HepG2 (cell line): ENCODE measurements at regions not wholly inside any gene's neighbourhood (a gene's known extent, or its start where the extent isn't known, plus 50 kb on each side); places are given as distances from the start of the nearest gene placed in this dataset.

Source experiments
- ATAC-seq: fragments of 200-7000 bp; cut with Tn5 transposase; 3 replicates; pipeline ENCODE4 v1.9.1; 2020; ENCODE audit warnings: mild to moderate bottlenecking, moderate library complexity
- BruUV-seq: library from RNA; stranded (reverse); fragments of 400-500 nt; replicated peaks from 2 replicates; lab custom pipeline; 2021; lab: Mats Ljungman, UMichigan
- CTCF ChIA-PET: fragments of 300-600 bp; formaldehyde crosslinking; extraction: SDS; loops from one replicate; lab custom pipeline; 2021; ENCODE audit warnings: low total read pairs, inconsistent platforms, low intra/inter-chr PET ratio; lab: Yijun Ruan, JAX
- POLR2A ChIA-PET: fragments of 350-600 bp; sonication (Branson Sonifier 250); formaldehyde crosslinking; loops from one replicate; lab custom pipeline; 2020; ENCODE audit warnings: antibody characterized with exemption, inconsistent platforms; lab: Yijun Ruan, JAX
- DNase-seq: peaks from one replicate; pipeline ENCODE4 v3.0.0-alpha.2; 2015; ENCODE audit warnings: low spot score
- FAIRE-seq: peaks from 3 replicates; lab custom pipeline; 2011; peaks lifted over from hg19 to GRCh38; lab: Jason Lieb, UNC
- H2AFZ ChIP-seq: one replicate; pipeline ENCODE4 v1.6.1; 2011; ENCODE audit warnings: low read length, inconsistent platforms
- H3K27ac ChIP-seq: fragments of 300-600 bp; 3 replicates; pipeline ENCODE4 v1.8.0; 2011; ENCODE audit warnings: mixed run types, mild to moderate bottlenecking, mixed read lengths, low read length, inconsistent platforms; ENCODE audit not compliant: insufficient read depth; ENCODE audit errors: extremely low read length
- H3K27me3 ChIP-seq, 2 experiments: fragments of 200-600 bp in 1 of 2; 2 replicates in 1 of 2; 3 replicates in 1 of 2; pipeline versions ENCODE4 v1.6.0 to v1.8.0; 2011; ENCODE audit warnings: low read length in 2 of 2, mild to moderate bottlenecking in 2 of 2, moderate library complexity in 2 of 2, inconsistent platforms in 1 of 2; ENCODE audit not compliant: insufficient read depth in 2 of 2, control insufficient read depth in 1 of 2
- H3K36me3 ChIP-seq, 2 experiments: fragments of 200-600 bp in 1 of 2; replicated peaks in 1 of 2; 2 replicates in 1 of 2; 3 replicates in 1 of 2; pipeline versions ENCODE4 v1.5.1 to v1.8.0; 2011; ENCODE audit warnings: low read length in 2 of 2, inconsistent platforms in 1 of 2; ENCODE audit not compliant: insufficient read depth in 2 of 2, control insufficient read depth in 1 of 2
- H3K4me1 ChIP-seq: 2 replicates; pipeline ENCODE4 v1.5.1; 2012; ENCODE audit warnings: low read length, inconsistent platforms; ENCODE audit not compliant: insufficient read depth
- H3K4me2 ChIP-seq: 2 replicates; pipeline ENCODE4 v1.6.0; 2011; ENCODE audit warnings: low read depth, low read length, inconsistent platforms
- H3K4me3 ChIP-seq, 3 experiments: fragments of 200-600 bp in 1 of 3; sonication (generic), shearing (Covaris generic) in 1 of 3; replicated peaks in 1 of 3; 2 replicates each; pipeline ENCODE4 v1.5.1; 2011 to 2016; ENCODE audit warnings: low read length in 3 of 3, inconsistent platforms in 2 of 3, low read depth in 2 of 3, mild to moderate bottlenecking in 2 of 3, control low read depth in 1 of 3, mixed read lengths in 1 of 3; ENCODE audit not compliant: insufficient read depth in 1 of 3
- H3K79me2 ChIP-seq: one replicate; pipeline ENCODE4 v1.6.1; 2011; ENCODE audit warnings: low read length, inconsistent platforms; ENCODE audit not compliant: insufficient read depth
- H3K9ac ChIP-seq: 2 replicates; pipeline ENCODE4 v1.6.0; 2011; ENCODE audit warnings: mild to moderate bottlenecking, low read depth, low read length, inconsistent platforms; ENCODE audit not compliant: insufficient read depth
- H3K9me3 ChIP-seq: 2 replicates; pipeline ENCODE4 v1.5.1; 2012; ENCODE audit warnings: mild to moderate bottlenecking, low read length
- H4K20me1 ChIP-seq: 2 replicates; pipeline ENCODE4 v1.6.0; 2011; ENCODE audit warnings: inconsistent platforms, mild to moderate bottlenecking, low read length, moderate library complexity; ENCODE audit not compliant: insufficient read depth
- CC2D1A ChIP-seq: sonication (generic); formaldehyde crosslinking; IDR thresholded peaks from 2 replicates; pipeline ENCODE4 v1.8.1; 2023; ENCODE audit warnings: mild to moderate bottlenecking, missing genetic modification reagents
- FOXA1 ChIP-seq, 2 experiments: fragments of 450-650 bp in 1 of 2; sonication (generic) in 1 of 2; formaldehyde crosslinking in 1 of 2; IDR thresholded peaks; 2 replicates each; pipeline versions ENCODE4 v1.4.0 to v1.6.1; 2016 to 2020; ENCODE audit warnings: missing genetic modification reagents in 1 of 2
- HIVEP1 ChIP-seq: sonication (generic); formaldehyde crosslinking; IDR thresholded peaks from 2 replicates; pipeline ENCODE4 v1.4.0; 2020; ENCODE audit warnings: mild to moderate bottlenecking, missing genetic modification reagents
- MAFF ChIP-seq: IDR thresholded peaks from 2 replicates; pipeline ENCODE4 v1.6.1; 2011; ENCODE audit warnings: low read depth, low read length, improper control_type of control experiment
- NFYC ChIP-seq: IDR thresholded peaks from 2 replicates; pipeline ENCODE4 v1.6.1; 2016; ENCODE audit warnings: missing genetic modification reagents, missing compliant biosample characterization
- PAX8 ChIP-seq: sonication (generic); formaldehyde crosslinking; IDR thresholded peaks from 2 replicates; pipeline ENCODE4 v1.8.0; 2022; ENCODE audit warnings: mild to moderate bottlenecking, missing genetic modification reagents, borderline replicate concordance
- PHF5A ChIP-seq: IDR thresholded peaks from one replicate; pipeline ENCODE4 v1.6.1; 2018; ENCODE audit warnings: low read depth, missing genetic modification reagents; ENCODE audit not compliant: unreplicated experiment
- PRMT3 ChIP-seq: sonication (generic); formaldehyde crosslinking; IDR thresholded peaks from 2 replicates; pipeline ENCODE4 v1.8.1; 2022; ENCODE audit warnings: low read depth, mild to moderate bottlenecking, moderate library complexity, missing genetic modification reagents, borderline replicate concordance
- RXRB ChIP-seq: IDR thresholded peaks from 2 replicates; pipeline ENCODE4 v1.6.1; 2016; ENCODE audit warnings: borderline replicate concordance, missing genetic modification reagents, missing compliant biosample characterization
- TBX2 ChIP-seq: sonication (generic); formaldehyde crosslinking; IDR thresholded peaks from 2 replicates; pipeline ENCODE4 v1.5.0; 2020; ENCODE audit warnings: missing genetic modification reagents, mild to moderate bottlenecking, borderline replicate concordance
- TMF1 ChIP-seq: sonication (generic); formaldehyde crosslinking; IDR thresholded peaks from 2 replicates; pipeline ENCODE4 v1.8.1; 2022; ENCODE audit warnings: low read depth, missing genetic modification reagents
- ZNF451 ChIP-seq: sonication (generic); formaldehyde crosslinking; IDR thresholded peaks from 2 replicates; pipeline ENCODE4 v1.5.0; 2020; ENCODE audit warnings: mild to moderate bottlenecking, missing genetic modification reagents
- ZNF772 ChIP-seq: sonication (generic); formaldehyde crosslinking; IDR thresholded peaks from 2 replicates; pipeline ENCODE4 v1.5.0; 2020; ENCODE audit warnings: mild to moderate bottlenecking, missing genetic modification reagents
- WGBS: methylation state at CpG from one replicate; pipeline ENCODE4 v1.1.6; 2017; ENCODE audit warnings: low lambda C conversion rate; 5-methylcytosine and 5-hydroxymethylcytosine counted together
- in situ Hi-C: cut with HindIII; loops from 2 replicates; pipeline ENCODE4 v1.10.0; 2017; ENCODE audit warnings: low pct_unique_long_range_greater_than_20kb; ENCODE audit not compliant: extremely low pct_ligation_motif_present
- intact Hi-C: fragments of 100-400 bp; cut with micrococcal nuclease; formaldehyde crosslinking; loops from one replicate; pipeline ENCODE4 v1.10.0; 2022; ENCODE audit not compliant: unreplicated experiment
- TF ChIP-seq, protein P1 (sequence below): IDR thresholded peaks from 2 replicates; pipeline ENCODE4 v1.4.0; 2020; ENCODE audit warnings: mild to moderate bottlenecking, missing genetic modification reagents
- TF ChIP-seq, protein P2 (sequence below): sonication (generic); formaldehyde crosslinking; IDR thresholded peaks from 2 replicates; pipeline ENCODE4 v1.4.0; 2020; ENCODE audit warnings: missing genetic modification reagents
- TF ChIP-seq, protein P3 (sequence below): sonication (generic); formaldehyde crosslinking; conservative IDR thresholded peaks from 2 replicates; pipeline ENCODE4 v1.4.0; 2020; ENCODE audit warnings: missing genetic modification reagents
- TF ChIP-seq, protein P4 (sequence below): sonication (generic); formaldehyde crosslinking; IDR thresholded peaks from 2 replicates; pipeline ENCODE4 v1.4.0; 2020; ENCODE audit warnings: mild to moderate bottlenecking, missing genetic modification reagents
- TF ChIP-seq, protein P5 (sequence below): sonication (generic); formaldehyde crosslinking; IDR thresholded peaks from 2 replicates; pipeline ENCODE4 v1.8.0; 2022; ENCODE audit warnings: missing genetic modification reagents, low read depth, mild to moderate bottlenecking, borderline replicate concordance

DNA sequence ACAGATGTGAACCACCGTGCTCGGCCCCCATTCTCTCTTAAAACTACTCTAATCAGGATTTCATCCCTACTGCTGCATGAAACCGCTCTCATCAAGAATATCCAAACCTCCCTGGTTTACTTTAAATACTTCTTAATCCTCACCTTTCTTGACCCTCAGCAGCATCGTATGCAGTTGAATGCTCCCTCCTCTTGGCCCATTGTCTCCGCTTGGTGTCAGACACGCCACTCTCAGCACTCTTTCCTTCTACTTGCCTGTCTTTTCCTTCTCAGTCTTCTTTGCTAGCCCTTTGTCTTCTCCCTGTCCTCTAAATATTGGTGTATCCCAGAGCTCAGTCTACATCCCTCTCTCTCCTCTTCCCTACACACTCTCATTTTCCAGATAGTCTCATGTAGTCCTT lies 314.9 kb downstream of the MRPL39 start:
- ChIA-PET CTCF (no interaction called here), POLR2A (no interaction called here)
- TF ChIP-seq, protein P1, sequence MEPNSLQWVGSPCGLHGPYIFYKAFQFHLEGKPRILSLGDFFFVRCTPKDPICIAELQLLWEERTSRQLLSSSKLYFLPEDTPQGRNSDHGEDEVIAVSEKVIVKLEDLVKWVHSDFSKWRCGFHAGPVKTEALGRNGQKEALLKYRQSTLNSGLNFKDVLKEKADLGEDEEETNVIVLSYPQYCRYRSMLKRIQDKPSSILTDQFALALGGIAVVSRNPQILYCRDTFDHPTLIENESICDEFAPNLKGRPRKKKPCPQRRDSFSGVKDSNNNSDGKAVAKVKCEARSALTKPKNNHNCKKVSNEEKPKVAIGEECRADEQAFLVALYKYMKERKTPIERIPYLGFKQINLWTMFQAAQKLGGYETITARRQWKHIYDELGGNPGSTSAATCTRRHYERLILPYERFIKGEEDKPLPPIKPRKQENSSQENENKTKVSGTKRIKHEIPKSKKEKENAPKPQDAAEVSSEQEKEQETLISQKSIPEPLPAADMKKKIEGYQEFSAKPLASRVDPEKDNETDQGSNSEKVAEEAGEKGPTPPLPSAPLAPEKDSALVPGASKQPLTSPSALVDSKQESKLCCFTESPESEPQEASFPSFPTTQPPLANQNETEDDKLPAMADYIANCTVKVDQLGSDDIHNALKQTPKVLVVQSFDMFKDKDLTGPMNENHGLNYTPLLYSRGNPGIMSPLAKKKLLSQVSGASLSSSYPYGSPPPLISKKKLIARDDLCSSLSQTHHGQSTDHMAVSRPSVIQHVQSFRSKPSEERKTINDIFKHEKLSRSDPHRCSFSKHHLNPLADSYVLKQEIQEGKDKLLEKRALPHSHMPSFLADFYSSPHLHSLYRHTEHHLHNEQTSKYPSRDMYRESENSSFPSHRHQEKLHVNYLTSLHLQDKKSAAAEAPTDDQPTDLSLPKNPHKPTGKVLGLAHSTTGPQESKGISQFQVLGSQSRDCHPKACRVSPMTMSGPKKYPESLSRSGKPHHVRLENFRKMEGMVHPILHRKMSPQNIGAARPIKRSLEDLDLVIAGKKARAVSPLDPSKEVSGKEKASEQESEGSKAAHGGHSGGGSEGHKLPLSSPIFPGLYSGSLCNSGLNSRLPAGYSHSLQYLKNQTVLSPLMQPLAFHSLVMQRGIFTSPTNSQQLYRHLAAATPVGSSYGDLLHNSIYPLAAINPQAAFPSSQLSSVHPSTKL (CRISPR knock-in tag) = no peak
- TF ChIP-seq, protein P2, sequence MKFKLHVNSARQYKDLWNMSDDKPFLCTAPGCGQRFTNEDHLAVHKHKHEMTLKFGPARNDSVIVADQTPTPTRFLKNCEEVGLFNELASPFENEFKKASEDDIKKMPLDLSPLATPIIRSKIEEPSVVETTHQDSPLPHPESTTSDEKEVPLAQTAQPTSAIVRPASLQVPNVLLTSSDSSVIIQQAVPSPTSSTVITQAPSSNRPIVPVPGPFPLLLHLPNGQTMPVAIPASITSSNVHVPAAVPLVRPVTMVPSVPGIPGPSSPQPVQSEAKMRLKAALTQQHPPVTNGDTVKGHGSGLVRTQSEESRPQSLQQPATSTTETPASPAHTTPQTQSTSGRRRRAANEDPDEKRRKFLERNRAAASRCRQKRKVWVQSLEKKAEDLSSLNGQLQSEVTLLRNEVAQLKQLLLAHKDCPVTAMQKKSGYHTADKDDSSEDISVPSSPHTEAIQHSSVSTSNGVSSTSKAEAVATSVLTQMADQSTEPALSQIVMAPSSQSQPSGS = no peak
- TF ChIP-seq, protein P3, sequence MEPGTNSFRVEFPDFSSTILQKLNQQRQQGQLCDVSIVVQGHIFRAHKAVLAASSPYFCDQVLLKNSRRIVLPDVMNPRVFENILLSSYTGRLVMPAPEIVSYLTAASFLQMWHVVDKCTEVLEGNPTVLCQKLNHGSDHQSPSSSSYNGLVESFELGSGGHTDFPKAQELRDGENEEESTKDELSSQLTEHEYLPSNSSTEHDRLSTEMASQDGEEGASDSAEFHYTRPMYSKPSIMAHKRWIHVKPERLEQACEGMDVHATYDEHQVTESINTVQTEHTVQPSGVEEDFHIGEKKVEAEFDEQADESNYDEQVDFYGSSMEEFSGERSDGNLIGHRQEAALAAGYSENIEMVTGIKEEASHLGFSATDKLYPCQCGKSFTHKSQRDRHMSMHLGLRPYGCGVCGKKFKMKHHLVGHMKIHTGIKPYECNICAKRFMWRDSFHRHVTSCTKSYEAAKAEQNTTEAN (CRISPR knock-in tag) = no peak
- TF ChIP-seq, protein P4, sequence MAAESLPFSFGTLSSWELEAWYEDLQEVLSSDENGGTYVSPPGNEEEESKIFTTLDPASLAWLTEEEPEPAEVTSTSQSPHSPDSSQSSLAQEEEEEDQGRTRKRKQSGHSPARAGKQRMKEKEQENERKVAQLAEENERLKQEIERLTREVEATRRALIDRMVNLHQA (CRISPR knock-in tag) = no peak
- no peak for TF ChIP-seq ZNF451
- TF ChIP-seq FOXA1 (IDR thresholded peaks at IDR 0.05) = no peak
- no peak for TF ChIP-seq FOXA1 (CRISPR knock-in tag; IDR thresholded peaks at IDR 0.05)
- TF ChIP-seq CC2D1A = no peak
- TF ChIP-seq ZNF772 (CRISPR knock-in tag) = no peak
- no peak for TF ChIP-seq PAX8
- no peak for TF ChIP-seq TMF1 (CRISPR knock-in tag)
- no peak for TF ChIP-seq PHF5A (CRISPR knock-in tag)
- TF ChIP-seq, protein P5, sequence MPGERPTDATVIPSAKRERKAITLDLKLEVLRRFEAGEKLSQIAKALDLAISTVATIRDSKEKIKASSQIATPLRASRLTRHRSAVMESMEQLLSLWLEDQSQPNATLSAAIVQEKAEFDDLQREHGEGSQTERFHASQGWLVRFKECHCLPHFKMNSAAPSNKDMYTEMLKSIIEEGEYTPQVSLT (CRISPR knock-in tag) = no peak
- no peak for TF ChIP-seq NFYC (CRISPR knock-in tag)
- TF ChIP-seq TBX2 (CRISPR knock-in tag) = no peak
- TF ChIP-seq PRMT3 (CRISPR knock-in tag) = no peak
- no peak for TF ChIP-seq RXRB (CRISPR knock-in tag)
- TF ChIP-seq HIVEP1 = no peak
- TF ChIP-seq MAFF = no peak
- Histone ChIP-seq H3K27ac (no peak overlapping the region), H3K27me3 (no peaks in the 10 kb centered on the region; a peak in 1 of 5 replicates), H3K36me3 (no peaks in the 10 kb centered on the region), H2AFZ (no peak overlapping the region), H4K20me1 (no peaks in the 10 kb centered on the region), H3K4me1 (no peaks in the 10 kb centered on the region), H3K4me3 (no peak overlapping the region), H3K79me2 (no peaks in the 10 kb centered on the region), H3K4me2 (no peak overlapping the region), H3K9me3 (peaks cover 70% of the 10 kb centered on the region), H3K9ac (no peak overlapping the region)
- intact Hi-C loops = no loop called here
- BruUV-seq = no TSS peak
- DNase-seq (no peak), FAIRE-seq (no peak), ATAC-seq (no peak)
- 5% methylated on average over 6 of the region's 6 CpGs for WGBS
- in situ Hi-C loops = no loop called here
